ENCODE measurements at regions not wholly inside any gene's neighbourhood (a gene's known extent, or its start where the extent isn't known, plus 50 kb on each side); places are given as distances from the start of the nearest gene placed in this dataset.

DNA sequence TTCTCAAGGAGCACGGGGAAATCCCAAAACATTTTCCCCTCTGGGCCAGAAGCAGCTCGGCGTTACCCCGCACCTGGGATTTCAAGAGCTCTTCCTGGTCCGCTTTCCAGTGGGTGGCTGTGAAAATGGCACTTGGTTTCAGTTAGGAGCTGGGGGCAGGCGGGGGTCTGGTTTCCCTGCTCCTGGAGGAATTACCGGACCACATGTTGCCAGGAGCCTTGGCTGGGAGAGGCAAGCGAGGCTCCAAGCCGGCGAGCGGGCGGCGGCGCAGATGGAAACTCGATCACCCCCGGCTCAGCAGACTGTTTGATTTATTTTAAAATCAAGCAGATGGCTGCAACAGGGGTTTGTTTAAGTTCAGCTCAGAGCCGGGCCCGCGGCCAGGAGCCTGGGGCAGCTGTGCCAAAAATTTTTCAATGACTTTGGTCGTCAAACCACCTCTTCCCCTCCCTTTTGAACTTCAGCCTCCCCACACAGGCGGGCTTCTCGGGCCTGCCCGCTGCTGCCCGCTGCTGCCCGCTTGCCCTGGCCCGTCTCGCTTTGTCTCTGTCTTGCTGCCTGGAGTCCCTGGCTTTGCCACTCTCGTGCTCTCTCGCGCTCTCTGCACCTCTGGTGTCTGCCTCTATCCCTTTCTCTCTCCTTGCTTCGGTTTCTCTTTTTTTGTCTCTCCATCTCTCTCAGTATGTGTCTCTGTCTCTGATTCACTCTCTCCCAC lies 108.0 kb upstream of the CIBAR2 start (continued):
- TF ChIP-seq, protein P1, sequence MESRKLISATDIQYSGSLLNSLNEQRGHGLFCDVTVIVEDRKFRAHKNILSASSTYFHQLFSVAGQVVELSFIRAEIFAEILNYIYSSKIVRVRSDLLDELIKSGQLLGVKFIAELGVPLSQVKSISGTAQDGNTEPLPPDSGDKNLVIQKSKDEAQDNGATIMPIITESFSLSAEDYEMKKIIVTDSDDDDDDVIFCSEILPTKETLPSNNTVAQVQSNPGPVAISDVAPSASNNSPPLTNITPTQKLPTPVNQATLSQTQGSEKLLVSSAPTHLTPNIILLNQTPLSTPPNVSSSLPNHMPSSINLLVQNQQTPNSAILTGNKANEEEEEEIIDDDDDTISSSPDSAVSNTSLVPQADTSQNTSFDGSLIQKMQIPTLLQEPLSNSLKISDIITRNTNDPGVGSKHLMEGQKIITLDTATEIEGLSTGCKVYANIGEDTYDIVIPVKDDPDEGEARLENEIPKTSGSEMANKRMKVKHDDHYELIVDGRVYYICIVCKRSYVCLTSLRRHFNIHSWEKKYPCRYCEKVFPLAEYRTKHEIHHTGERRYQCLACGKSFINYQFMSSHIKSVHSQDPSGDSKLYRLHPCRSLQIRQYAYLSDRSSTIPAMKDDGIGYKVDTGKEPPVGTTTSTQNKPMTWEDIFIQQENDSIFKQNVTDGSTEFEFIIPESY (CRISPR knock-in tag; IDR thresholded peaks at IDR 0.05) = peak; percentile 53
- TF ChIP-seq SP4 (CRISPR knock-in tag; IDR thresholded peaks at IDR 0.05) (0 out of 2 replicates have a peak, but pooled peaks have one; percentile 31), BRD4 (CRISPR knock-in tag; IDR thresholded peaks at IDR 0.05) (0 out of 2 replicates have a peak, but pooled peaks have one; percentile 47), NFKB2 (CRISPR knock-in tag; IDR thresholded peaks at IDR 0.05; ENCODE audit: borderline replicate concordance) (0 out of 2 replicates have a peak, but pooled peaks have one; percentile 31), PHB2 (IDR thresholded peaks at IDR 0.05; ENCODE audit: partially characterized antibody) (no peak), ZFY (CRISPR knock-in tag; IDR thresholded peaks at IDR 0.05) (0 out of 2 replicates have a peak, but pooled peaks have one; percentile 32), MAFG (CRISPR knock-in tag; IDR thresholded peaks at IDR 0.05) (no peak), HNRNPLL (IDR thresholded peaks at IDR 0.05; ENCODE audit: low read depth, low read length, poor library complexity, severe bottlenecking) (no peak), HNRNPL (IDR thresholded peaks at IDR 0.05; ENCODE audit: low read depth, low read length) (peak; percentile 95), ZNF235 (CRISPR knock-in tag; IDR thresholded peaks at IDR 0.05; ENCODE audit: borderline replicate concordance) (no peak), RFXAP (CRISPR knock-in tag; IDR thresholded peaks at IDR 0.05; ENCODE audit: borderline replicate concordance) (peak; percentile 33; the same call in 1 of the 2 replicates), ZNF589 (CRISPR knock-in tag; conservative IDR thresholded peaks at IDR 0.05) (no peak)
- TF ChIP-seq, protein P2, sequence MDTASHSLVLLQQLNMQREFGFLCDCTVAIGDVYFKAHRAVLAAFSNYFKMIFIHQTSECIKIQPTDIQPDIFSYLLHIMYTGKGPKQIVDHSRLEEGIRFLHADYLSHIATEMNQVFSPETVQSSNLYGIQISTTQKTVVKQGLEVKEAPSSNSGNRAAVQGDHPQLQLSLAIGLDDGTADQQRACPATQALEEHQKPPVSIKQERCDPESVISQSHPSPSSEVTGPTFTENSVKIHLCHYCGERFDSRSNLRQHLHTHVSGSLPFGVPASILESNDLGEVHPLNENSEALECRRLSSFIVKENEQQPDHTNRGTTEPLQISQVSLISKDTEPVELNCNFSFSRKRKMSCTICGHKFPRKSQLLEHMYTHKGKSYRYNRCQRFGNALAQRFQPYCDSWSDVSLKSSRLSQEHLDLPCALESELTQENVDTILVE (CRISPR knock-in tag; IDR thresholded peaks at IDR 0.05) = no peak
- TF ChIP-seq, protein P3, sequence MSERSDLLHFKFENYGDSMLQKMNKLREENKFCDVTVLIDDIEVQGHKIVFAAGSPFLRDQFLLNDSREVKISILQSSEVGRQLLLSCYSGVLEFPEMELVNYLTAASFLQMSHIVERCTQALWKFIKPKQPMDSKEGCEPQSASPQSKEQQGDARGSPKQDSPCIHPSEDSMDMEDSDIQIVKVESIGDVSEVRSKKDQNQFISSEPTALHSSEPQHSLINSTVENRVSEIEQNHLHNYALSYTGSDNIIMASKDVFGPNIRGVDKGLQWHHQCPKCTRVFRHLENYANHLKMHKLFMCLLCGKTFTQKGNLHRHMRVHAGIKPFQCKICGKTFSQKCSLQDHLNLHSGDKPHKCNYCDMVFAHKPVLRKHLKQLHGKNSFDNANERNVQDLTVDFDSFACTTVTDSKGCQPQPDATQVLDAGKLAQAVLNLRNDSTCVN (CRISPR knock-in tag; IDR thresholded peaks at IDR 0.05; ENCODE audit: borderline replicate concordance) = no peak
- TF ChIP-seq, protein P4, sequence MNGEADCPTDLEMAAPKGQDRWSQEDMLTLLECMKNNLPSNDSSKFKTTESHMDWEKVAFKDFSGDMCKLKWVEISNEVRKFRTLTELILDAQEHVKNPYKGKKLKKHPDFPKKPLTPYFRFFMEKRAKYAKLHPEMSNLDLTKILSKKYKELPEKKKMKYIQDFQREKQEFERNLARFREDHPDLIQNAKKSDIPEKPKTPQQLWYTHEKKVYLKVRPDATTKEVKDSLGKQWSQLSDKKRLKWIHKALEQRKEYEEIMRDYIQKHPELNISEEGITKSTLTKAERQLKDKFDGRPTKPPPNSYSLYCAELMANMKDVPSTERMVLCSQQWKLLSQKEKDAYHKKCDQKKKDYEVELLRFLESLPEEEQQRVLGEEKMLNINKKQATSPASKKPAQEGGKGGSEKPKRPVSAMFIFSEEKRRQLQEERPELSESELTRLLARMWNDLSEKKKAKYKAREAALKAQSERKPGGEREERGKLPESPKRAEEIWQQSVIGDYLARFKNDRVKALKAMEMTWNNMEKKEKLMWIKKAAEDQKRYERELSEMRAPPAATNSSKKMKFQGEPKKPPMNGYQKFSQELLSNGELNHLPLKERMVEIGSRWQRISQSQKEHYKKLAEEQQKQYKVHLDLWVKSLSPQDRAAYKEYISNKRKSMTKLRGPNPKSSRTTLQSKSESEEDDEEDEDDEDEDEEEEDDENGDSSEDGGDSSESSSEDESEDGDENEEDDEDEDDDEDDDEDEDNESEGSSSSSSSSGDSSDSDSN (CRISPR knock-in tag; IDR thresholded peaks at IDR 0.05) = peak; percentile 40; the same call in 1 of the 2 replicates
